Stomach (tissue), 8 donors: ENCODE measurements at regions not wholly inside any gene's neighbourhood (a gene's known extent, or its start where the extent isn't known, plus 50 kb on each side); places are given as distances from the start of the nearest gene placed in this dataset.

Experiments used
- DNase-seq, 2 donors: peaks; one replicate each; pipeline versions ENCODE4 v3.0.0 to v3.0.0-alpha.2; 2013 to 2019
- H3K27ac ChIP-seq, 5 donors: fragments of 200-600 bp in 4 of 5; sonication (generic) in 4 of 5; one replicate each; pipeline ENCODE4 v1.5.1; 2013 to 2019; ENCODE audit warnings: mild to moderate bottlenecking in 1 of 5, moderate library complexity in 1 of 5
- H3K27me3 ChIP-seq, 3 donors: fragments of 200-600 bp; sonication (generic); one replicate each; pipeline ENCODE4 v1.5.1; 2017 to 2019; ENCODE audit warnings: mixed run types in 1 of 3
- H3K36me3 ChIP-seq, 4 donors: fragments of 200-600 bp; sonication (generic); 1 replicate in 3 of 4; 2 replicates in 1 of 4; pipeline ENCODE4 v1.5.1; 2016 to 2019
- H3K4me1 ChIP-seq, 4 donors: fragments of 200-600 bp; sonication (generic); one replicate each; pipeline ENCODE4 v1.5.1; 2016 to 2019
- H3K4me3 ChIP-seq, 4 donors: fragments of 200-600 bp; sonication (generic) in 3 of 4; one replicate each; pipeline ENCODE4 v1.5.1; 2016 to 2019; ENCODE audit warnings: mild to moderate bottlenecking in 1 of 4
- H3K9me3 ChIP-seq, 4 donors: fragments of 200-600 bp; sonication (generic); one replicate each; pipeline ENCODE4 v1.5.1; 2016 to 2019
- EP300 ChIP-seq: sonication (generic); formaldehyde crosslinking; IDR thresholded peaks from one replicate; pipeline ENCODE4 v1.6.1; 2017; ENCODE audit warnings: antibody characterized with exemption
- POLR2A ChIP-seq, 4 donors: fragments of 450-650 bp; IDR thresholded peaks; one replicate each; pipeline ENCODE4 v1.6.1; 2016; ENCODE audit warnings: antibody characterized with exemption in 4 of 4, control low read depth in 2 of 4, mild to moderate bottlenecking in 1 of 4, moderate library complexity in 1 of 4
- POLR2AphosphoS5 ChIP-seq, 3 donors: sonication (generic); formaldehyde crosslinking; IDR thresholded peaks; one replicate each; pipeline ENCODE4 v1.6.1; 2016; ENCODE audit warnings: antibody characterized with exemption in 3 of 3
- WGBS, 5 donors: extraction: QIAGEN DNeasy Blood & Tissue Kit in 3 of 5; methylation state at CpG; one replicate each; pipeline versions ENCODE4 v1.1.5 to v1.1.7; 2013 to 2018; 5-methylcytosine and 5-hydroxymethylcytosine counted together
- intact Hi-C: fragments of 100-400 bp; cut with DNase I; formaldehyde crosslinking; loops from one replicate; pipeline ENCODE4 v1.15.1; 2023; ENCODE audit warnings: low total_unique reads
- TF ChIP-seq, protein P1 (sequence below), 7 experiments: fragments of 450-650 bp in 4 of 7; fragments of 200-600 bp in 3 of 7; sonication (generic) in 3 of 7; IDR thresholded peaks; one replicate each; pipeline ENCODE4 v1.5.1; 2016 to 2019; ENCODE audit warnings: antibody characterized with exemption in 7 of 7, control low read depth in 2 of 7, mild to moderate bottlenecking in 1 of 7
- donor health status: healthy with polysubstance abuse.
- donor health status: Bipolar disorder and iron deficiency.
- donor health status: healthy.

- Histone ChIP-seq H3K4me1 (no peaks in the 10 kb centered on the region), H3K4me3 (no peak overlapping the region), H3K36me3 (no peaks in the 10 kb centered on the region), H3K27me3 (peaks cover 0 to 5% (median 0%) of the 10 kb centered on the region in 3 donors), H3K9me3 (peaks cover 0 to 9% (median 0%) of the 10 kb centered on the region in 4 donors), H3K27ac (no peak overlapping the region)
- 79 to 92% (median 90%) methylated on average over 2 of the region's 2 CpGs for WGBS, 5 donors
- DNase-seq = no peak
- intact Hi-C loops = no loop called here
- TF ChIP-seq, protein P1, sequence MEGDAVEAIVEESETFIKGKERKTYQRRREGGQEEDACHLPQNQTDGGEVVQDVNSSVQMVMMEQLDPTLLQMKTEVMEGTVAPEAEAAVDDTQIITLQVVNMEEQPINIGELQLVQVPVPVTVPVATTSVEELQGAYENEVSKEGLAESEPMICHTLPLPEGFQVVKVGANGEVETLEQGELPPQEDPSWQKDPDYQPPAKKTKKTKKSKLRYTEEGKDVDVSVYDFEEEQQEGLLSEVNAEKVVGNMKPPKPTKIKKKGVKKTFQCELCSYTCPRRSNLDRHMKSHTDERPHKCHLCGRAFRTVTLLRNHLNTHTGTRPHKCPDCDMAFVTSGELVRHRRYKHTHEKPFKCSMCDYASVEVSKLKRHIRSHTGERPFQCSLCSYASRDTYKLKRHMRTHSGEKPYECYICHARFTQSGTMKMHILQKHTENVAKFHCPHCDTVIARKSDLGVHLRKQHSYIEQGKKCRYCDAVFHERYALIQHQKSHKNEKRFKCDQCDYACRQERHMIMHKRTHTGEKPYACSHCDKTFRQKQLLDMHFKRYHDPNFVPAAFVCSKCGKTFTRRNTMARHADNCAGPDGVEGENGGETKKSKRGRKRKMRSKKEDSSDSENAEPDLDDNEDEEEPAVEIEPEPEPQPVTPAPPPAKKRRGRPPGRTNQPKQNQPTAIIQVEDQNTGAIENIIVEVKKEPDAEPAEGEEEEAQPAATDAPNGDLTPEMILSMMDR (IDR thresholded peaks at IDR 0.05) = no peak
- TF ChIP-seq POLR2AphosphoS5 (IDR thresholded peaks at IDR 0.05) (no peak), EP300 (no peak), POLR2A (IDR thresholded peaks at IDR 0.05) (no peak)
Observed at GRCh38 chr15:81968691-81969090, 77.1 kb downstream of the MEX3B start.

- peak in 1 of 2 donors; percentile 11 for DNase-seq
- no peak for TF ChIP-seq EP300
- no peak for TF ChIP-seq POLR2AphosphoS5 (IDR thresholded peaks at IDR 0.05)
- no peak for TF ChIP-seq POLR2A (IDR thresholded peaks at IDR 0.05)
- TF ChIP-seq, protein P1 (IDR thresholded peaks at IDR 0.05) = no peak
- H3K4me3 ChIP-seq = no peak overlapping the region
- intact Hi-C loops = no loop called here
- H3K9me3 ChIP-seq = peaks cover 0 to 9% (median 0%) of the 10 kb centered on the region in 4 donors
- H3K36me3 ChIP-seq = no peaks in the 10 kb centered on the region
- no peaks in the 10 kb centered on the region for H3K4me1 ChIP-seq
- WGBS, 5 donors = 17 to 46% (median 21%) methylated on average over 3 of the region's 3 CpGs
- no peak overlapping the region for H3K27ac ChIP-seq
- H3K27me3 ChIP-seq = peaks cover 0 to 6% (median 0%) of the 10 kb centered on the region in 3 donors
Observed at GRCh38 chr15:81966631-81967030, 79.2 kb downstream of the MEX3B start.

DNA sequence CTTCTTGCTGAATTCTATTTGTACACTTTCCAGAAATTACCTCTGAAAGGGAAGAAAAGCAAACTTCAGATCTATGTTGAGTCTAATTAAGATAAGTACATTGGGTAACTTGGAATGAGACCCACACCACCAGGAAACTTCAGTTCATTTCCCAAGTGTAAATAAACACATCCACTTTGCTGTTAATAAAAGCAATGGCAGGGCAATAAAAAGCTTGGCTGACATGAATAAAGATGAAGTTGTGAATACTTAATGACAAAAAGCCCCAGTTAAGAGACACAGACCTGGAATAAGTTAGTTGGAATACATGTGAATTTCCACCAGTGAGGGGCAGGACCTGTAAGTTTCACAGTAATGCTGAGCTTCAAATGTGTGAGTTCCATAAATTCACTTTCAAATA is 83.3 kb downstream of the MEX3B start:
- no peaks in the 10 kb centered on the region for H3K4me1 ChIP-seq
- DNase-seq = no peak
- no peak overlapping the region for H3K27ac ChIP-seq
- no peak for TF ChIP-seq POLR2AphosphoS5 (IDR thresholded peaks at IDR 0.05)
- no peak for TF ChIP-seq EP300
- TF ChIP-seq, protein P1 (IDR thresholded peaks at IDR 0.05) = no peak
- no peak for TF ChIP-seq POLR2A (IDR thresholded peaks at IDR 0.05)
- H3K36me3 ChIP-seq = no peaks in the 10 kb centered on the region
- no peak overlapping the region for H3K4me3 ChIP-seq
- intact Hi-C loops = no loop called here
- H3K9me3 ChIP-seq = peaks cover 0 to 9% (median 0%) of the 10 kb centered on the region in 4 donors
- H3K27me3 ChIP-seq = peaks cover 0 to 6% (median 0%) of the 10 kb centered on the region in 3 donors

GRCh38 chr15:81959196-81959595 is 86.6 kb downstream of the MEX3B start:
- Histone ChIP-seq H3K27me3 (peaks cover 0 to 6% (median 0%) of the 10 kb centered on the region in 3 donors), H3K36me3 (no peaks in the 10 kb centered on the region), H3K27ac (no peak overlapping the region), H3K4me3 (no peak overlapping the region), H3K4me1 (no peaks in the 10 kb centered on the region), H3K9me3 (no peaks in the 10 kb centered on the region)
- DNase-seq = no peak
- TF ChIP-seq EP300 (no peak), POLR2AphosphoS5 (IDR thresholded peaks at IDR 0.05) (no peak), POLR2A (IDR thresholded peaks at IDR 0.05) (no peak)
- TF ChIP-seq, protein P1 (IDR thresholded peaks at IDR 0.05) = no peak
- 66 to 77% (median 73%) methylated on average over 3 of the region's 3 CpGs for WGBS, 5 donors
- intact Hi-C loops = no loop called here
